ENCODE measurements at regions not wholly inside any gene's neighbourhood (a gene's known extent, or its start where the extent isn't known, plus 50 kb on each side); places are given as distances from the start of the nearest gene placed in this dataset.

DNA sequence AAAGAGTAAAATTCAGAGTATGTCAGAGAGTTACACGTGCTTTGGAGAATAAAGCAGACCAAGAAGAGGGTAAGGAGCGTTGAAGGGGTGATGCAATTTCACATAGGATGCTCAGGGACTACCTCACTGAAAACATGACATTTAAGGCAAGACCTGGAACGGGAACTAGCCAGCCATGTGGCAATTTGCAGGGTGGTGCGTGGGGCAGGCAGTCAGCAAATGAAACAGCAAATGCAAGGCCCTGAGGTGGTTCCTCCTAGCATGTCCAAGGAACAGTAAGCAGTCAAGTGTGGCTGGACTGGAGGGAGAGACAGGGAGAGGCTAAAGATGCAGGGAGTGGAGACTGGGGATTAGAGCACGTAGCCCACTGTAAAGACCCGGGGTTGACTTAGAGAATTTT lies 146.1 kb upstream of the LPP start:
- TF ChIP-seq, protein P1, sequence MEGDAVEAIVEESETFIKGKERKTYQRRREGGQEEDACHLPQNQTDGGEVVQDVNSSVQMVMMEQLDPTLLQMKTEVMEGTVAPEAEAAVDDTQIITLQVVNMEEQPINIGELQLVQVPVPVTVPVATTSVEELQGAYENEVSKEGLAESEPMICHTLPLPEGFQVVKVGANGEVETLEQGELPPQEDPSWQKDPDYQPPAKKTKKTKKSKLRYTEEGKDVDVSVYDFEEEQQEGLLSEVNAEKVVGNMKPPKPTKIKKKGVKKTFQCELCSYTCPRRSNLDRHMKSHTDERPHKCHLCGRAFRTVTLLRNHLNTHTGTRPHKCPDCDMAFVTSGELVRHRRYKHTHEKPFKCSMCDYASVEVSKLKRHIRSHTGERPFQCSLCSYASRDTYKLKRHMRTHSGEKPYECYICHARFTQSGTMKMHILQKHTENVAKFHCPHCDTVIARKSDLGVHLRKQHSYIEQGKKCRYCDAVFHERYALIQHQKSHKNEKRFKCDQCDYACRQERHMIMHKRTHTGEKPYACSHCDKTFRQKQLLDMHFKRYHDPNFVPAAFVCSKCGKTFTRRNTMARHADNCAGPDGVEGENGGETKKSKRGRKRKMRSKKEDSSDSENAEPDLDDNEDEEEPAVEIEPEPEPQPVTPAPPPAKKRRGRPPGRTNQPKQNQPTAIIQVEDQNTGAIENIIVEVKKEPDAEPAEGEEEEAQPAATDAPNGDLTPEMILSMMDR (IDR thresholded peaks at IDR 0.05; ENCODE audit: low read depth, low read length, poor library complexity, severe bottlenecking): no peak
- TF ChIP-seq EZH2phosphoT487 (IDR thresholded peaks at IDR 0.05; ENCODE audit: borderline replicate concordance, low read length): no peak
